HEK293T (cell line): ENCODE measurements at regions not wholly inside any gene's neighbourhood (a gene's known extent, or its start where the extent isn't known, plus 50 kb on each side); places are given as distances from the start of the nearest gene placed in this dataset.

Experiments
- CTCF ChIA-PET: fragments of 350-600 bp; formaldehyde crosslinking; extraction: SDS; loops from one replicate; lab custom pipeline; 2021; ENCODE audit warnings: antibody characterized with exemption, inconsistent platforms; lab: Yijun Ruan, JAX
- POLR2A ChIA-PET: fragments of 350-600 bp; formaldehyde crosslinking; extraction: SDS; loops from one replicate; lab custom pipeline; 2020; ENCODE audit warnings: antibody characterized with exemption, inconsistent platforms; lab: Yijun Ruan, JAX
- DNase-seq: peaks from one replicate; pipeline ENCODE4 v3.0.0; 2012; ENCODE audit warnings: mixed read lengths; ENCODE audit errors: extremely low spot score
- ARNT ChIP-seq: fragments of 450-650 bp; IDR thresholded peaks from 2 replicates; pipeline ENCODE4 v1.6.1; 2017; ENCODE audit warnings: mild to moderate bottlenecking
- BHLHE40 ChIP-seq: fragments of 450-650 bp; IDR thresholded peaks from 2 replicates; pipeline ENCODE4 v1.6.1; 2016; ENCODE audit warnings: mild to moderate bottlenecking, moderate library complexity, borderline replicate concordance
- CTBP1 ChIP-seq: fragments of 450-650 bp; IDR thresholded peaks from 2 replicates; pipeline ENCODE4 v1.6.1; 2016; ENCODE audit warnings: borderline replicate concordance
- ELF4 ChIP-seq: fragments of 450-650 bp; IDR thresholded peaks from 2 replicates; pipeline ENCODE4 v1.6.1; 2017; ENCODE audit warnings: antibody characterized with exemption
- FOXA1 ChIP-seq: fragments of 450-650 bp; IDR thresholded peaks from 2 replicates; pipeline ENCODE4 v1.6.1; 2016; ENCODE audit warnings: mild to moderate bottlenecking
- FOXK2 ChIP-seq: fragments of 450-650 bp; IDR thresholded peaks from 2 replicates; pipeline ENCODE4 v1.6.1; 2016; ENCODE audit warnings: mild to moderate bottlenecking
- FOXM1 ChIP-seq: fragments of 450-650 bp; IDR thresholded peaks from 2 replicates; pipeline ENCODE4 v1.6.1; 2017; ENCODE audit warnings: mild to moderate bottlenecking, borderline replicate concordance
- HDGF ChIP-seq: fragments of 450-650 bp; IDR thresholded peaks from 2 replicates; pipeline ENCODE4 v1.6.1; 2017; ENCODE audit warnings: antibody characterized with exemption, borderline replicate concordance
- L3MBTL2 ChIP-seq: fragments of 450-650 bp; conservative IDR thresholded peaks from 2 replicates; pipeline ENCODE4 v1.6.1; 2016; ENCODE audit warnings: mild to moderate bottlenecking
- LEF1 ChIP-seq: fragments of 450-650 bp; IDR thresholded peaks from 2 replicates; pipeline ENCODE4 v1.6.1; 2017; ENCODE audit warnings: mild to moderate bottlenecking, borderline replicate concordance
- NFRKB ChIP-seq: fragments of 450-650 bp; IDR thresholded peaks from 2 replicates; pipeline ENCODE4 v1.6.1; 2016; ENCODE audit warnings: mild to moderate bottlenecking, moderate library complexity
- SP1 ChIP-seq: fragments of 450-650 bp; IDR thresholded peaks from 2 replicates; pipeline ENCODE4 v1.6.1; 2017
- SUZ12 ChIP-seq: fragments of 450-650 bp; IDR thresholded peaks from 2 replicates; pipeline ENCODE4 v1.6.1; 2016; ENCODE audit warnings: mild to moderate bottlenecking
- TARDBP ChIP-seq: fragments of 450-650 bp; IDR thresholded peaks from 2 replicates; pipeline ENCODE4 v1.6.1; 2016
- ZNF384 ChIP-seq: fragments of 450-650 bp; IDR thresholded peaks from 2 replicates; pipeline ENCODE4 v1.6.1; 2016
- TF ChIP-seq, protein P1 (sequence below): fragments of 450-650 bp; IDR thresholded peaks from 2 replicates; pipeline ENCODE4 v1.6.1; 2016

DNA sequence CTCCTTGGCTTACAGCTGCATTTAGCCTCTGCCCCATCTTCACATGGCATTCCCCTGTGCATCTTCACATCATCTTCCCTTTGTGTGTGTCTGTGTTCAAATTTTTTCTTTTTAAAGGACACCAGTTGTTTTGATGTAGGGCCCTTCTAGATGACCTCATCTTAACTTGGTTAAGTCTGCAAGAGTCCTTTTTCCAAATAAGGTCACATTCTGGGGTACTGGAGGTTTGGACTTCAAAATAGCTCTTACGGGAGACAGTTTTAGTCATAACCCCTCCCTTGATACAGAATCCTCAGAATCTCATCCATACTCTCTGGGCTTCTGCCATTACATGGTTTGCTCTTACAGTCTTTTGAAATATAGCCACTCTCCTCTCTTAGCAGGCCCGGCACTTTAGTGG lies 231.5 kb upstream of the ATP6AP2 start:
- ChIA-PET CTCF (no interaction called here), POLR2A (no interaction called here)
- DNase-seq: no peak
- no peak for TF ChIP-seq CTBP1
- no peak for TF ChIP-seq TARDBP

DNA sequence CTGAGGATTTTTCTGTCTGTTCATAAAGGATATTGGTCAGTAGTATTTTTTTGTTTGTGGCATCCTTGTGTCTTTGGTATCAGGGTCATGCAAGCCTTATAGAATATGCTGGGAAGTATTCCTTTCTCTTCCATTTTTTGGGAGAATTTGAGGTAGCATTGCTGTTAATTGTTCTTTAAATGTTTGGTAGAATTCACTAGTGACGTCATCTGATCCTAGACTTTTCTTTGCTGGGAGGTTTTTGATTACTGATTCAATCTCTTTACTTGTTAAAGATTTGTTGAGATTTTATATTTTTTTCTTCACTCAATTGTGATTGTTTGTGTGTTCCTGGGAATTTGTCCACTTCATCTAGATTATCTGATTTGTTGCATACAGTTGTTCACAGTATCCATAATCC lies 234.4 kb upstream of the ATP6AP2 start:
- no peak for DNase-seq
- POLR2A ChIA-PET: no interaction called here
- CTCF ChIA-PET: no interaction called here
- TF ChIP-seq HDGF: no peak
- no peak for TF ChIP-seq FOXA1
- no peak for TF ChIP-seq CTBP1
- TF ChIP-seq TARDBP: no peak
- no peak for TF ChIP-seq ZNF384
- no peak for TF ChIP-seq FOXM1
- TF ChIP-seq SUZ12: no peak

DNA sequence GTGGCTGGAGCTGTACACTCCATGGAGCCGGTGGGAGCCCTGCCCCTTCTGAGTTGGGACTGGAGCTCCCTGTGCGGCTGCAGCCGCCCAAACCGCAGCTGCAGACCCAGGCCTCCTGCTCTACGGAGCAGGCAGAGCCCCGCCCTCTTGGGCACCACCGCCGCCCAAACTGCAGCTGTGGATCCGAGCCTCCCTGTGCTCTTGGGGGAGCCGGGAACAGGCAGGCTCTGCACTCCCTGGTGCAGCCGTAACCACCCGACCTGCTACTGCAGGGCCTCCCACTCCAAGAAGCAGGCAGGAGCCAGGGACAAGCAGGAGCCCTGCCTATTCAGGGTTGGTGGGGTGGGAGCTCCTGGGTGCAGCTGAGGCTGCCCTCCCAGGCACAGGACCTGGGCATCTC lies 237.5 kb upstream of the ATP6AP2 start:
- ChIA-PET CTCF (no interaction called here), POLR2A (no interaction called here)
- TF ChIP-seq ZNF384: no peak
- no peak for TF ChIP-seq CTBP1
- TF ChIP-seq SUZ12: no peak
- TF ChIP-seq FOXA1: no peak
- no peak for TF ChIP-seq FOXM1
- no peak for TF ChIP-seq ARNT
- DNase-seq: no peak

DNA sequence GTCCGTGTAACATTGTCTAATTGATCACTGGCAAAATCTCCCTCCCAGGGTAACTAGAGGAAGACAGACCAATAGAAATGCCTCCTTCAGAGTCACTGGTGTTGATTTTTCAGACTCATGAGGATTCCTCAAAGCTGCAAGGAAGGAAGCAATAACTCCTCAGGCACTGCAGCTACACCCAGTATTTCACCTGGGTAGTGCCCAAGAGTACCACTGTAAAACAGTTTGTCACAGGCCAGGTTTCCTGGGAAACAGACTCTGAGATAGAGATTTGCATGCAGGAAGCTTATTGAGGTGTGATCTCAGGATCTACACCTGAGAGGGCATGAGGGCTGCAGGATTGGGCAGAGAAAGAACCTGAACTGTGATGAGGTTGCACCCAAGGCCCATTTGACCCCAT lies 240.7 kb upstream of the ATP6AP2 start:
- TF ChIP-seq ZNF384 (no peak), BHLHE40 (no peak), FOXM1 (no peak), L3MBTL2 (no peak), HDGF (no peak), SP1 (no peak), SUZ12 (no peak), FOXA1 (no peak)
- TF ChIP-seq, protein P1, sequence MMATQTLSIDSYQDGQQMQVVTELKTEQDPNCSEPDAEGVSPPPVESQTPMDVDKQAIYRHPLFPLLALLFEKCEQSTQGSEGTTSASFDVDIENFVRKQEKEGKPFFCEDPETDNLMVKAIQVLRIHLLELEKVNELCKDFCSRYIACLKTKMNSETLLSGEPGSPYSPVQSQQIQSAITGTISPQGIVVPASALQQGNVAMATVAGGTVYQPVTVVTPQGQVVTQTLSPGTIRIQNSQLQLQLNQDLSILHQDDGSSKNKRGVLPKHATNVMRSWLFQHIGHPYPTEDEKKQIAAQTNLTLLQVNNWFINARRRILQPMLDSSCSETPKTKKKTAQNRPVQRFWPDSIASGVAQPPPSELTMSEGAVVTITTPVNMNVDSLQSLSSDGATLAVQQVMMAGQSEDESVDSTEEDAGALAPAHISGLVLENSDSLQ: no peak
- DNase-seq: no peak
- CTCF ChIA-PET: interaction anchor here (0.8 kb wide), 1 partner anchor 73 kb away, joined by 3 read pairs; no protein-coding TSS in a partner anchor
- POLR2A ChIA-PET: no interaction called here

DNA sequence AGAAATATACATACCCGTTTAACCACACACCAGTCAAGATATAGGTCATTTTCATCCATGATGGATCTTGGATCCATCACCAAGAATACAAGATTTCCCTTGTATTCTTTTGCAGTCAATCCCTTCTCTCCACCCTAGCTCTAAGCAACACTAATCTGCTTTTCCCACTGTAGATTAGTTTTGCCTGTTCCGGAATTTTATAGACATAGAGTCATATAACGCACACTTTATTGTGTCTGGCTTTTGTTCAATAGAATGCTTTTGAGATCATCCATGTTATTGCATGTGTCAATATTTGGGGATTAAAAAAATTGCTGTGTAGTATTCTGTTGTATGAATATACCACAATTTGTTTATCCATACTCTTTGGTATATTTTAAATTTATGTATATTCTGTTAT lies 235.6 kb upstream of the BCOR start:
- ChIA-PET CTCF (no interaction called here), POLR2A (no interaction called here)
- no peak for DNase-seq
- TF ChIP-seq TARDBP (no peak), ARNT (no peak), SUZ12 (no peak), ZNF384 (no peak), FOXK2 (no peak), CTBP1 (no peak), NFRKB (no peak), SP1 (no peak), BHLHE40 (no peak), HDGF (no peak)

DNA sequence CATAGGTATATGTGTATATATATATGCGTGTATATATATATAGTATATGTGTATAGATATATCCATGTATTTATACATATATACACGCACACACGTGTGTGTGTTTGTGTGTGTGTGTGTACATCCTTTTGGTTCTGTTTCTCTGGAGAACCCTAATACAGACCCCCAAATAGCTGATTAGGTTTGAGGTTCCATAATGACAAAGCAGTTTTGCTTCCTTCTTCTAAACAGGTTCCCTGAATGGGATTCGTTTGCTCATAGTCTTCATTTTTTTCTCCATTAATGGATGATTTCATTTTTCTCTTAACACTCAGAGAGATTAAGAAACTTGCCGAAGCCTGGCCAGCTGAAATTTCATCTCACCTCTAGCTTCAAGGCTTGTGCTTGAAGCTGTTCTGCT lies 234.0 kb upstream of the BCOR start:
- no peak for DNase-seq
- CTCF ChIA-PET: no interaction called here
- POLR2A ChIA-PET: no interaction called here
- TF ChIP-seq ARNT (no peak), BHLHE40 (no peak), FOXK2 (no peak), LEF1 (no peak), ELF4 (no peak), L3MBTL2 (no peak), SUZ12 (no peak), CTBP1 (no peak), ZNF384 (no peak), FOXA1 (no peak), HDGF (no peak), TARDBP (no peak)
- TF ChIP-seq, protein P1: no peak

DNA sequence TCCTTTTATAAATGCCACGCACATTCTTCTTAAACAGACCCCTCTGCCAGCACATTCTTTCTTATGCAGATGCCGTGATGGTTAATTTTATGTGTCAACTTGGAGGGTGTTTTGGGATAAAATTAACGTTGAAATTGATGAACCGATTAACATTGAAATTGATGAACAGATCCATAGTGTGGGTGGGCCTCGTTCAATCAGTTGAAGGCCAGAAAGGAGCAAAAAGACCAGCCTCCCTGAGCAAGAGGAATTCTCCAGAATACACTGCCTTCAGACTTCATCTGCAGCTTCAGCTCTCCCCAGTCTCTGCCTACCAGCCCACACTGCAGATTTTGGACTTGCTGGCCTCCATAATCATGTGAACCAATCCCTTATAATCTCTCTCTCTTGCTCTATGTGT lies 233.6 kb upstream of the BCOR start:
- ChIA-PET CTCF (no interaction called here), POLR2A (no interaction called here)
- no peak for TF ChIP-seq L3MBTL2
- TF ChIP-seq SUZ12: no peak
- TF ChIP-seq, protein P1: no peak
- no peak for TF ChIP-seq ARNT
- no peak for TF ChIP-seq BHLHE40
- no peak for TF ChIP-seq FOXK2
- no peak for TF ChIP-seq ELF4
- no peak for TF ChIP-seq ZNF384
- no peak for TF ChIP-seq NFRKB
- TF ChIP-seq FOXM1: no peak
- TF ChIP-seq FOXA1: no peak
- TF ChIP-seq SP1: no peak
- TF ChIP-seq CTBP1: no peak
- no peak for TF ChIP-seq TARDBP
- TF ChIP-seq LEF1: no peak
- TF ChIP-seq HDGF: no peak
- DNase-seq: no peak
